ENCODE measurements at regions not wholly inside any gene's neighbourhood (a gene's known extent, or its start where the extent isn't known, plus 50 kb on each side); places are given as distances from the start of the nearest gene placed in this dataset.

DNA sequence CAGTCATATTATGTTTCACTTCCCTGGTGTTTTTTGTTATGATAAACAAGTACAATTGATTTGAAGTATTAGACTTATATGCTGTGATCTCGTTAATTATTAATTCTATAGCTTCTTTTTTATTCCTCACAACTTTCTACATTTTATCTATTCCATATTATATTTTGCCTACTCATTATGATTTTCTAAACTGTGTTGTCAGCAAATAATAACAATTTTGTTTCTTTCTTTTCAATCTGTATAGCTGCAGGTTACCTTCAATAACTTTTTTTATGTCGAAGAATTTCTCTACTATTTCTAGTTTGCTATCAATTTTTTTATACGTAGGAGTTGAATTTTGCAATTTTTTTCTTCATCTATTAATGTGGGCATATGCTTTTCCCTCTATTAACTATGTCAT is 304.4 kb downstream of the PCDH17 start:
- Histone ChIP-seq H3K9me3 (no peaks in the 10 kb centered on the region), H3K27ac (no peak overlapping the region), H3K27me3 (no peaks in the 10 kb centered on the region), H3K4me1 (no peaks in the 10 kb centered on the region), H3K36me3 (no peaks in the 10 kb centered on the region), H3K4me3 (no peak overlapping the region)
- TF ChIP-seq, protein P1, sequence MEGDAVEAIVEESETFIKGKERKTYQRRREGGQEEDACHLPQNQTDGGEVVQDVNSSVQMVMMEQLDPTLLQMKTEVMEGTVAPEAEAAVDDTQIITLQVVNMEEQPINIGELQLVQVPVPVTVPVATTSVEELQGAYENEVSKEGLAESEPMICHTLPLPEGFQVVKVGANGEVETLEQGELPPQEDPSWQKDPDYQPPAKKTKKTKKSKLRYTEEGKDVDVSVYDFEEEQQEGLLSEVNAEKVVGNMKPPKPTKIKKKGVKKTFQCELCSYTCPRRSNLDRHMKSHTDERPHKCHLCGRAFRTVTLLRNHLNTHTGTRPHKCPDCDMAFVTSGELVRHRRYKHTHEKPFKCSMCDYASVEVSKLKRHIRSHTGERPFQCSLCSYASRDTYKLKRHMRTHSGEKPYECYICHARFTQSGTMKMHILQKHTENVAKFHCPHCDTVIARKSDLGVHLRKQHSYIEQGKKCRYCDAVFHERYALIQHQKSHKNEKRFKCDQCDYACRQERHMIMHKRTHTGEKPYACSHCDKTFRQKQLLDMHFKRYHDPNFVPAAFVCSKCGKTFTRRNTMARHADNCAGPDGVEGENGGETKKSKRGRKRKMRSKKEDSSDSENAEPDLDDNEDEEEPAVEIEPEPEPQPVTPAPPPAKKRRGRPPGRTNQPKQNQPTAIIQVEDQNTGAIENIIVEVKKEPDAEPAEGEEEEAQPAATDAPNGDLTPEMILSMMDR (IDR thresholded peaks at IDR 0.05): no peak
- no peak for TF ChIP-seq POLR2A (IDR thresholded peaks at IDR 0.05)
- DNase-seq: no peak

DNA sequence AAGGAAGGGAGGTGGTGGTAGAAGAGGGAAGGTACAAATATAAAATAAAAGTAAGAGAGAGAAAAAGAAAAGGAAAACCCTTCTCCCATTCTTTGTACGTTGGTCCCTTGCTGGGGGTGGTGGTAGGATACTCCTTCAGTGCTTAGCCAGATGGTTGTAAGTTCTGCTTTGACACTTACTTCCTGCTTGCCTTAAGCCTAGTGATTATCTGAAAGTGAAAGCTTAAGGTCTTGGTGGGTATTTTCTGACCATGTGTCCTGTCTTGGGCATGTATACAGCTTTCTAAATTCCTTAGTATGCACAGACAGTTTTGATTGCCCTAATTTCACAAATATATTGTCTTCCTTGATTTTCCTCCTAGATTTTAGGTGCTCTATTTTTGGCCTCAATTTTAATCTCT is 314.8 kb downstream of the PCDH17 start:
- no peak for DNase-seq
- Histone ChIP-seq H3K4me1 (no peaks in the 10 kb centered on the region), H3K27ac (no peak overlapping the region), H3K27me3 (no peaks in the 10 kb centered on the region), H3K4me3 (no peak overlapping the region), H3K9me3 (no peaks in the 10 kb centered on the region), H3K36me3 (no peaks in the 10 kb centered on the region)
- TF ChIP-seq POLR2A (IDR thresholded peaks at IDR 0.05): no peak
- TF ChIP-seq, protein P1 (IDR thresholded peaks at IDR 0.05): no peak

DNA sequence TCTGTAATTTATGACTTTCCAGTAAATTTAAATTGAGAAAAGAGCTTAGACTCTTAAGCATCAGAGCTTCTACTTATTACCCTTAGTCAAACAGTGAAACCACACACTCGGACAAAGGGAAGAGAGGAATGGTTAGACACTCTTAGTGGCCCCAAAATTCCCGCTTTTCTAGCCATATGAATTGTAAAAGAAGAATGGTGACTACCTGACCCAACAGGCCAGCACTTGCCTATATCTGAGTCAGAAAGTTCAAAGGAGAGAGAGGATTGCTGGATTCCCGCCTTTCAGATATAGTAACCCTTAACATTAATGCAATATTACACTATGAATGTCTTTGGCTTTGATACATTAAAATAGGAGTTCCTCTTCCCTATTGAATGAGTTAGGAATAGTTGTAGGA is 317.3 kb downstream of the PCDH17 start:
- H3K36me3 ChIP-seq: no peaks in the 10 kb centered on the region
- no peak for DNase-seq

DNA sequence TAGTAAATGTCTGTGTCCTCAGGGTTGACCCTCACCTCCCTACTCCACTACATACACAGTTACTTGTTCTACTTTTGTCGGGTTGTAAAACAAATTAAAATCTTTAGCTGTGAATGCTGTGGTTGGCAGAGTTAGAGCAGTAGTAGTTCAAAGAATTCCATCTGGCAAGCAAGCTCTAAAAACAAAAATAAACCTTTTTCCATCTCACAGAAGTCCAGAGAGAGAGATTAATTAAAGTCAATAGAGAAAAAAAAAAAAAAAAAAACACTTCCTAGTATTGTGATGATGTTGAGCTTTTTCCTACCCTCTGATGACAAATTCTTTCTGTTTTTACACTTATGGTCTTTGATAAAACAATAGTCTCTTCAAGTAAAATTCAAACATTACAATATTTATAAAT is 338.4 kb downstream of the PCDH17 start:
- DNase-seq: no peak
- no peak for TF ChIP-seq POLR2A (IDR thresholded peaks at IDR 0.05)
- TF ChIP-seq, protein P1 (IDR thresholded peaks at IDR 0.05): no peak
- H3K27ac ChIP-seq: no peak overlapping the region

More for the DNA sequence above, 317.3 kb downstream of the PCDH17 start:
- no peak overlapping the region for H3K4me3 ChIP-seq
- H3K4me1 ChIP-seq: no peaks in the 10 kb centered on the region
- TF ChIP-seq POLR2A (IDR thresholded peaks at IDR 0.05): no peak
- TF ChIP-seq, protein P1 (IDR thresholded peaks at IDR 0.05): no peak
- no peak overlapping the region for H3K27ac ChIP-seq
- no peaks in the 10 kb centered on the region for H3K9me3 ChIP-seq
- no peaks in the 10 kb centered on the region for H3K27me3 ChIP-seq

DNA sequence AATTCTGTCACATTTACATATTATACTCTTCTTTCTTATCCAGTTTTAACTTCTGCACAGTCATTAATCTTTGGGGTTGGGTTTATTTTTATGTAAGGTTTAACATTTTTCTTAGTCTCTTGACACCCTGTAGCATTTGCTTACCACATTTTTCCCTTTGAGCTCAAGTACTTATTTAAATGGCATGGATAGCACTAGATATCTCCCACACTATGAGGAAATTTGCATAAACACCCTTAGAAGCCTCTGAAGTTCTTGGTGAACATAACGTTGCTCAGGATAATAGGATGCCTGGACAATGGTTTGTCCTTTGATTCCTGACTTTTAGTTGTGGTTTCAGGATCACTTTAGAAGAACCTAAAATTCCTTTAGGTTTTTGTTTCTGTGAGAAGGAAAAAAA is 338.9 kb downstream of the PCDH17 start:
- no peak for TF ChIP-seq POLR2A (IDR thresholded peaks at IDR 0.05)
- TF ChIP-seq, protein P1 (IDR thresholded peaks at IDR 0.05): no peak
- Histone ChIP-seq H3K27ac (no peak overlapping the region), H3K9me3 (peaks cover 0 to 4% (median 0%) of the 10 kb centered on the region in 4 donors), H3K4me3 (no peak overlapping the region), H3K4me1 (no peaks in the 10 kb centered on the region), H3K36me3 (no peaks in the 10 kb centered on the region), H3K27me3 (no peaks in the 10 kb centered on the region)
- no peak for DNase-seq

More for the DNA sequence above, 338.4 kb downstream of the PCDH17 start:
- peaks cover 0 to 4% (median 0%) of the 10 kb centered on the region in 4 donors for H3K9me3 ChIP-seq
- no peaks in the 10 kb centered on the region for H3K36me3 ChIP-seq
- no peaks in the 10 kb centered on the region for H3K27me3 ChIP-seq
- no peak overlapping the region for H3K4me3 ChIP-seq
- H3K4me1 ChIP-seq: no peaks in the 10 kb centered on the region

DNA sequence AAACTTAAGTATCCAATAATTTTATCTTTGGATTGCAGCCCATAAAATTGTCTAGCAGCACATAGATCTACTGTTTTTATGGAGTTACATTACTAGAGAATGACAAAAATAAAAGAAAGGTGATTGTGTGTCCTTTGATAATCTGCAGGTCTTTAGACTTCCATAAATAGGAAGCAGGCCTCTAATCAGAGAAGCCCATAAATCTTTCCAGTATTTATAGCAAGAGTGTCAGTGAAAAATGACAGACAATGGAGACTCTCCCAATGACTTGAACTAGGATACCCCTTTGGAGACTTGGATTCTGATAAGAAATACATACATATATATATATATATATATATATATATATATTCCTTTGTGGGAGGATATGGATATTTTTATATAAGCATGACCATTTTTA is 351.2 kb downstream of the PCDH17 start:
- TF ChIP-seq, protein P1 (IDR thresholded peaks at IDR 0.05): no peak
- no peak for TF ChIP-seq POLR2A (IDR thresholded peaks at IDR 0.05)
- DNase-seq: no peak
- Histone ChIP-seq H3K27me3 (no peaks in the 10 kb centered on the region), H3K27ac (no peak overlapping the region), H3K9me3 (peaks cover 0 to 7% (median 0%) of the 10 kb centered on the region in 4 donors), H3K4me1 (no peaks in the 10 kb centered on the region), H3K36me3 (no peaks in the 10 kb centered on the region), H3K4me3 (no peak overlapping the region)

Measured in Peyer's patch (tissue), 4 donors.